ENCODE measurements at regions not wholly inside any gene's neighbourhood (a gene's known extent, or its start where the extent isn't known, plus 50 kb on each side); places are given as distances from the start of the nearest gene placed in this dataset.

GRCh38 chr2:16124881-16125613 lies 184.7 kb downstream of the MYCN start:
- no peak for DNase-seq

GRCh38 chr2:16123856-16124780 lies 183.8 kb downstream of the MYCN start:
- DNase-seq: no peak

- no peak for DNase-seq
Observed at GRCh38 chr2:16123421-16123820, 183.1 kb downstream of the MYCN start.

GRCh38 chr2:16122556-16122955 lies 182.2 kb downstream of the MYCN start:
- DNase-seq: no peak

- no peak for DNase-seq
Observed at GRCh38 chr2:16121986-16122390, 181.6 kb downstream of the MYCN start.

GRCh38 chr2:16121231-16121985 lies 181.1 kb downstream of the MYCN start:
- DNase-seq: no peak

- no peak for DNase-seq
Observed at GRCh38 chr2:16120591-16121180, 180.3 kb downstream of the MYCN start.

GRCh38 chr2:16119741-16120140 lies 179.4 kb downstream of the MYCN start:
- no peak for DNase-seq

- no peak for DNase-seq
Observed at GRCh38 chr2:16118611-16119590, 178.6 kb downstream of the MYCN start.

- DNase-seq: no peak
Observed at GRCh38 chr2:16117791-16118610, 177.7 kb downstream of the MYCN start.

GRCh38 chr2:16117021-16117700 lies 176.8 kb downstream of the MYCN start:
- DNase-seq: no peak

GRCh38 chr2:16115881-16116830 lies 175.8 kb downstream of the MYCN start:
- no peak for DNase-seq

- DNase-seq: no peak
Observed at GRCh38 chr2:16115291-16115690, 174.9 kb downstream of the MYCN start.

GRCh38 chr2:16114836-16115235 lies 174.5 kb downstream of the MYCN start:
- no peak for DNase-seq

GRCh38 chr2:16114070-16114469 lies 173.7 kb downstream of the MYCN start:
- peak; percentile 37 for DNase-seq

GRCh38 chr2:16113568-16113967 lies 173.2 kb downstream of the MYCN start:
- no peak for DNase-seq

- DNase-seq: peak; percentile 8
Observed at GRCh38 chr2:16112972-16113560, 172.7 kb downstream of the MYCN start.

- peak; percentile 34 for DNase-seq
Observed at GRCh38 chr2:16112251-16112971, 172.1 kb downstream of the MYCN start.
